SU-DHL-6 (cell line): ENCODE measurements at regions not wholly inside any gene's neighbourhood (a gene's known extent, or its start where the extent isn't known, plus 50 kb on each side); places are given as distances from the start of the nearest gene placed in this dataset.

Experiments
- EZH2phosphoT487 ChIP-seq: fragments of 200-600 bp; sonication (generic), shearing (Covaris generic); conservative IDR thresholded peaks from 2 replicates; pipeline ENCODE4 v1.6.1; 2018; ENCODE audit warnings: mild to moderate bottlenecking, antibody characterized with exemption, low read length, moderate library complexity, mixed read lengths
- TF ChIP-seq, protein P1 (sequence below): fragments of 200-600 bp; sonication (generic); IDR thresholded peaks from one replicate; pipeline ENCODE4 v1.5.1; 2017; ENCODE audit warnings: antibody characterized with exemption, mild to moderate bottlenecking, low read length, moderate library complexity; ENCODE audit not compliant: insufficient read depth, poor library complexity, severe bottlenecking

DNA sequence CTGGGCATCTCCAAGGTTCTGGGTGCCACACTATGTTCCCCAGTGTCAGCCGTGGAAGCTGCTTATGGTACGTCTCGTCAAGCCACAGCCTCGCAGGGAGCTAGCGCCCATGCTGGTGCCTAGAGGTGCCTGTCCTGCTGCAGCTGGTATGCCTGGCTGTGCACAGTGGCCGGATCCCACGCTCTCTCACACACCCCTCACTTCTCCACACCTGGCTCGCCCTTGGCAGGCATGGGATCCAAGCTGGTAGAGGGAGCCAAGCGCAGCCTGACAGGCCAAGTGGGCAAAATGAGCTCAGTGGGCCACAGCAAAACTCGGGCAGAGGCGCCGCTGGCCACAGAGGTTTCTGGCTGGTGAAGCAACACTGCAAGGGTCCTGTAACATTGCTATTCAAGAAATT lies 156.1 kb upstream of the RBMS1 start:
- TF ChIP-seq, protein P1, sequence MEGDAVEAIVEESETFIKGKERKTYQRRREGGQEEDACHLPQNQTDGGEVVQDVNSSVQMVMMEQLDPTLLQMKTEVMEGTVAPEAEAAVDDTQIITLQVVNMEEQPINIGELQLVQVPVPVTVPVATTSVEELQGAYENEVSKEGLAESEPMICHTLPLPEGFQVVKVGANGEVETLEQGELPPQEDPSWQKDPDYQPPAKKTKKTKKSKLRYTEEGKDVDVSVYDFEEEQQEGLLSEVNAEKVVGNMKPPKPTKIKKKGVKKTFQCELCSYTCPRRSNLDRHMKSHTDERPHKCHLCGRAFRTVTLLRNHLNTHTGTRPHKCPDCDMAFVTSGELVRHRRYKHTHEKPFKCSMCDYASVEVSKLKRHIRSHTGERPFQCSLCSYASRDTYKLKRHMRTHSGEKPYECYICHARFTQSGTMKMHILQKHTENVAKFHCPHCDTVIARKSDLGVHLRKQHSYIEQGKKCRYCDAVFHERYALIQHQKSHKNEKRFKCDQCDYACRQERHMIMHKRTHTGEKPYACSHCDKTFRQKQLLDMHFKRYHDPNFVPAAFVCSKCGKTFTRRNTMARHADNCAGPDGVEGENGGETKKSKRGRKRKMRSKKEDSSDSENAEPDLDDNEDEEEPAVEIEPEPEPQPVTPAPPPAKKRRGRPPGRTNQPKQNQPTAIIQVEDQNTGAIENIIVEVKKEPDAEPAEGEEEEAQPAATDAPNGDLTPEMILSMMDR = no peak
- no peak for TF ChIP-seq EZH2phosphoT487
